Panc1 (cell line): ENCODE measurements at regions not wholly inside any gene's neighbourhood (a gene's known extent, or its start where the extent isn't known, plus 50 kb on each side); places are given as distances from the start of the nearest gene placed in this dataset.
"Not testable (repeated sequence)": the region's sequence is repeated elsewhere in the genome, so short reads cannot be mapped to it uniquely, and the experiment has no call there.

Source experiments
- ATAC-seq: fragments of 200-7000 bp; cut with Tn5 transposase; 2 replicates; pipeline ENCODE4 v1.9.1; 2020; ENCODE audit warnings: mild to moderate bottlenecking, moderate library complexity
- BruUV-seq: library from RNA; stranded (reverse); fragments of 400-500 nt; replicated peaks from 2 replicates; lab custom pipeline; 2021; lab: Mats Ljungman, UMichigan
- CTCF ChIA-PET: fragments of 300-600 bp; sonication (Branson Sonifier 250); formaldehyde crosslinking; loops from one replicate; lab custom pipeline; 2022; ENCODE audit warnings: antibody characterized with exemption; lab: Charles Lee
- POLR2A ChIA-PET: fragments of 300-600 bp; sonication (Branson Sonifier 250); formaldehyde crosslinking; loops from one replicate; lab custom pipeline; 2022; ENCODE audit warnings: antibody characterized with exemption; lab: Charles Lee
- DNase-seq: peaks from one replicate; pipeline ENCODE4 v3.0.0-alpha.2; 2010; ENCODE audit warnings: low read depth, low spot score
- H3K27ac ChIP-seq: 2 replicates; pipeline ENCODE4 v1.5.1; 2011; ENCODE audit warnings: mild to moderate bottlenecking, low read length, inconsistent platforms
- H3K27me3 ChIP-seq: fragments of 200-500 bp; sonication (Bioruptor generic); 2 replicates; pipeline ENCODE4 v1.6.0; 2014; ENCODE audit warnings: low read length, inconsistent platforms; ENCODE audit not compliant: control insufficient read depth, insufficient read depth
- H3K36me3 ChIP-seq: fragments of 200-500 bp; sonication (Bioruptor generic); 2 replicates; pipeline ENCODE4 v1.5.1; 2014; ENCODE audit warnings: inconsistent platforms, mild to moderate bottlenecking, low read length, moderate library complexity; ENCODE audit not compliant: control insufficient read depth, insufficient read depth
- H3K4me1 ChIP-seq: 2 replicates; pipeline ENCODE4 v1.5.1; 2011; ENCODE audit warnings: inconsistent platforms, mild to moderate bottlenecking, low read length, moderate library complexity; ENCODE audit not compliant: control insufficient read depth, insufficient read depth
- H3K4me3 ChIP-seq, 2 experiments: 2 replicates each; pipeline ENCODE4 v1.5.1; 2011 to 2012; ENCODE audit warnings: low read depth in 2 of 2, low read length in 2 of 2, mild to moderate bottlenecking in 2 of 2, inconsistent platforms in 1 of 2, moderate library complexity in 1 of 2
- H3K9me3 ChIP-seq: fragments of 200-500 bp; sonication (Bioruptor generic); 2 replicates; pipeline ENCODE4 v1.5.1; 2014; ENCODE audit warnings: low read depth, mild to moderate bottlenecking, inconsistent platforms, low read length, moderate library complexity; ENCODE audit not compliant: control insufficient read depth, insufficient read depth
- POLR2AphosphoS5 ChIP-seq: IDR thresholded peaks from 2 replicates; pipeline ENCODE4 v1.6.1; 2012; ENCODE audit warnings: mild to moderate bottlenecking, low read depth, low read length, moderate library complexity
- SIN3A ChIP-seq: IDR thresholded peaks from 2 replicates; pipeline ENCODE4 v1.6.1; 2012; ENCODE audit warnings: low read depth, mild to moderate bottlenecking, low read length, moderate library complexity, borderline replicate concordance; ENCODE audit not compliant: insufficient read depth
- TCF7L2 ChIP-seq: IDR thresholded peaks from 2 replicates; pipeline ENCODE4 v1.6.1; 2011; ENCODE audit warnings: mild to moderate bottlenecking, low read depth, low read length, inconsistent platforms
- in situ Hi-C: cut with HindIII; loops from 2 replicates; pipeline ENCODE4 v1.10.0; 2016; ENCODE audit warnings: low sequenced_read_pairs, low pct_unique_long_range_greater_than_20kb
- intact Hi-C: fragments of 100-400 bp; cut with micrococcal nuclease; formaldehyde crosslinking; loops from one replicate; pipeline ENCODE4 v1.10.0; 2022; ENCODE audit not compliant: unreplicated experiment
- TF ChIP-seq, protein P1 (sequence below): fragments of 450-650 bp; IDR thresholded peaks from 2 replicates; pipeline ENCODE4 v1.5.1; 2017; ENCODE audit warnings: mild to moderate bottlenecking
- TF ChIP-seq, protein P2 (sequence below), 2 experiments: IDR thresholded peaks; 2 replicates each; pipeline ENCODE4 v1.6.1; 2011 to 2012; ENCODE audit warnings: low read depth in 2 of 2, control low read depth in 1 of 2, low read length in 1 of 2, mild to moderate bottlenecking in 1 of 2, moderate library complexity in 1 of 2; ENCODE audit not compliant: insufficient read depth in 1 of 2

DNA sequence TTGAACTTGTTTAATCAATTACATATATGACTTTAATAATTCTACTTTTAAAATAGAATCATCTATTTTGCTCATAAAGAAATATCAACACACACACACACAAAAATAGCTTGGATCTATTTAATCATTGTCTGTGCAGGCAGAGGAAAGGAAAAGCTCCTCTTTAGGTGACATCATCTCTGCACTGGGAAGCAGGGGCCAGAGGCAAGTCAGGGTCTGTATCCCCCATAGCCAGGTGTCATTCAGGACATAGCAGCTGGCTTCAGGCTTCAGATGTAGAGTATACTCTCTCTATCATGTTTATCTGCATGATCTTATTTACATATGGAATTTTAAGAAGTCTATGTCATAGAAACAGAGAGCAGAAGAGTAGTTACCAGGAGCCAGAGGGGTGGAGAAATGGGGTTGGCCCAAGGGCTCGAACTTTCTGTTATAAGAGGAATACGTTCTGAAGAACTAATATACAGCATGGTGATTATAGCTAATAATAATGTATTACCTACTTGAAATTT lies 110.4 kb upstream of the LDB2 start:
- ATAC-seq = no peak
- no peaks in the 10 kb centered on the region for H3K27me3 ChIP-seq
- no peaks in the 10 kb centered on the region for H3K4me1 ChIP-seq
- H3K9me3 ChIP-seq = no peaks in the 10 kb centered on the region
- POLR2A ChIA-PET = no interaction called here
- CTCF ChIA-PET = no interaction called here
- no peaks in the 10 kb centered on the region for H3K36me3 ChIP-seq
- in situ Hi-C loops (no loop called here), intact Hi-C loops (no loop called here)
- H3K4me3 ChIP-seq = no peak overlapping the region
- no peak for TF ChIP-seq POLR2AphosphoS5
- TF ChIP-seq, protein P1, sequence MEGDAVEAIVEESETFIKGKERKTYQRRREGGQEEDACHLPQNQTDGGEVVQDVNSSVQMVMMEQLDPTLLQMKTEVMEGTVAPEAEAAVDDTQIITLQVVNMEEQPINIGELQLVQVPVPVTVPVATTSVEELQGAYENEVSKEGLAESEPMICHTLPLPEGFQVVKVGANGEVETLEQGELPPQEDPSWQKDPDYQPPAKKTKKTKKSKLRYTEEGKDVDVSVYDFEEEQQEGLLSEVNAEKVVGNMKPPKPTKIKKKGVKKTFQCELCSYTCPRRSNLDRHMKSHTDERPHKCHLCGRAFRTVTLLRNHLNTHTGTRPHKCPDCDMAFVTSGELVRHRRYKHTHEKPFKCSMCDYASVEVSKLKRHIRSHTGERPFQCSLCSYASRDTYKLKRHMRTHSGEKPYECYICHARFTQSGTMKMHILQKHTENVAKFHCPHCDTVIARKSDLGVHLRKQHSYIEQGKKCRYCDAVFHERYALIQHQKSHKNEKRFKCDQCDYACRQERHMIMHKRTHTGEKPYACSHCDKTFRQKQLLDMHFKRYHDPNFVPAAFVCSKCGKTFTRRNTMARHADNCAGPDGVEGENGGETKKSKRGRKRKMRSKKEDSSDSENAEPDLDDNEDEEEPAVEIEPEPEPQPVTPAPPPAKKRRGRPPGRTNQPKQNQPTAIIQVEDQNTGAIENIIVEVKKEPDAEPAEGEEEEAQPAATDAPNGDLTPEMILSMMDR = no peak
- TF ChIP-seq, protein P2, sequence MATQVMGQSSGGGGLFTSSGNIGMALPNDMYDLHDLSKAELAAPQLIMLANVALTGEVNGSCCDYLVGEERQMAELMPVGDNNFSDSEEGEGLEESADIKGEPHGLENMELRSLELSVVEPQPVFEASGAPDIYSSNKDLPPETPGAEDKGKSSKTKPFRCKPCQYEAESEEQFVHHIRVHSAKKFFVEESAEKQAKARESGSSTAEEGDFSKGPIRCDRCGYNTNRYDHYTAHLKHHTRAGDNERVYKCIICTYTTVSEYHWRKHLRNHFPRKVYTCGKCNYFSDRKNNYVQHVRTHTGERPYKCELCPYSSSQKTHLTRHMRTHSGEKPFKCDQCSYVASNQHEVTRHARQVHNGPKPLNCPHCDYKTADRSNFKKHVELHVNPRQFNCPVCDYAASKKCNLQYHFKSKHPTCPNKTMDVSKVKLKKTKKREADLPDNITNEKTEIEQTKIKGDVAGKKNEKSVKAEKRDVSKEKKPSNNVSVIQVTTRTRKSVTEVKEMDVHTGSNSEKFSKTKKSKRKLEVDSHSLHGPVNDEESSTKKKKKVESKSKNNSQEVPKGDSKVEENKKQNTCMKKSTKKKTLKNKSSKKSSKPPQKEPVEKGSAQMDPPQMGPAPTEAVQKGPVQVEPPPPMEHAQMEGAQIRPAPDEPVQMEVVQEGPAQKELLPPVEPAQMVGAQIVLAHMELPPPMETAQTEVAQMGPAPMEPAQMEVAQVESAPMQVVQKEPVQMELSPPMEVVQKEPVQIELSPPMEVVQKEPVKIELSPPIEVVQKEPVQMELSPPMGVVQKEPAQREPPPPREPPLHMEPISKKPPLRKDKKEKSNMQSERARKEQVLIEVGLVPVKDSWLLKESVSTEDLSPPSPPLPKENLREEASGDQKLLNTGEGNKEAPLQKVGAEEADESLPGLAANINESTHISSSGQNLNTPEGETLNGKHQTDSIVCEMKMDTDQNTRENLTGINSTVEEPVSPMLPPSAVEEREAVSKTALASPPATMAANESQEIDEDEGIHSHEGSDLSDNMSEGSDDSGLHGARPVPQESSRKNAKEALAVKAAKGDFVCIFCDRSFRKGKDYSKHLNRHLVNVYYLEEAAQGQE (IDR thresholded peaks at IDR 0.05; ENCODE audit: insufficient read depth in 1 of 2, low read depth in 2 of 2, low read length in 1 of 2) = no peak
- no TSS peak for BruUV-seq
- no peak overlapping the region for H3K27ac ChIP-seq
- no peak for DNase-seq

DNA sequence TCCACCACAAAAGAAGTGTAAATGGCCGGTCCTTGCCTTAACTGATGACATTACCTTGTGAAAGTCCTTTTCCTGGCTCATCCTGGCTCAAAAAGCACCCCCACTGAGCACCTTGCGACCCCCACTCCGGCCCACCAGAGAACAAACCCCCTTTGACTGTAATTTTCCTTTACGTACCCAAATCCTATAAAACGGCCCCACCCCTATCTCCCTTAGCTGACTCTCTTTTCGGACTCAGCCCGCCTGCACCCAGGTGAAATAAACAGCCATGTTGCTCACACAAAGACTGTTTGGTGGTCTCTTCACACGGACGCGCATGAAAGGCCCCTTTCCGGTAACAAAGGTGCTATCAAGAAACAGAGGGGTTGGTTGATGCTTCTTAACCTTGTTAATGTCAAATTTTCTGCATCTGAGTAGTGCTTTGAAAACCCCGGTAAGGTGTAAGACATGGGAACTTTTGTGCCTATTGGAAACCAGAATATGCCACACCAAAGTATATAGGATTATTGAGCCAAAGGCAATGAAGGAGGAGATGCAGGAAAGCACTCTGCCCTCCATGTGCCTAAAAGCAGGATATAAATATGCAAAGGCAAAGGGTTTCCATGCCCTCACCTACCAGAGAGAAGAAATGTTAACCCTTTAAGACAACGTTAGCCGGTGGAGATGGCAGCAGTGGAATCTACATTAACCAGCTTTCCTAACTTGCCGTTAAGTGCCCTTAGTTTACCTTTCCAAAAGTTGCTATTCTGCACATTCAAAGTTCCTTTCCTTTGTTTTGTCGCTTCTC lies 105.4 kb upstream of the LDB2 start:
- H3K4me3 ChIP-seq, ATAC-seq, H3K27ac ChIP-seq, H3K9me3 ChIP-seq, BruUV-seq, H3K27me3 ChIP-seq, POLR2A ChIA-PET, CTCF ChIA-PET, DNase-seq, intact Hi-C loops, in situ Hi-C loops, H3K4me1 ChIP-seq, H3K36me3 ChIP-seq: not testable (repeated sequence)

DNA sequence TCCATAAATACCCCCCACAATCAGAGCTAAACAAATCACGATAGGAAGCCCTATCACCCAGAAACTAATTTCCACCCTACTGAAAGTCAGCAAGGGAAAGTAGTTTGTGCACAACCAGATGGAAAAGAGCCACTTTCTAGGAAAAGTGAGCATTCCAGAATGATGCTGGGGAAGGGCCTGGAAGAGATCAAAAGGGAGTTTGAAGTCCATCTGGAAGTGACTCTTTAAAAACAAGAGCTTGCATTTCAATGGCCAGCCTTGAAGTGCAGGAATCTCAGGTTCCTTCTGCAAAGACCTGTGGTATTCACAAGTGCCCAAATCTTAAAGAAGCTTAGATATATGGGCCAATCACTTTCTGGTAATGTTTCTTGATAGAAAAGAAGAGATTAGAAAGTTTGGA lies 97.0 kb upstream of the LDB2 start:
- Histone ChIP-seq H3K27me3 (no peaks in the 10 kb centered on the region), H3K4me1 (no peaks in the 10 kb centered on the region), H3K9me3 (no peaks in the 10 kb centered on the region), H3K27ac (no peak overlapping the region), H3K4me3 (no peak overlapping the region), H3K36me3 (no peaks in the 10 kb centered on the region)
- BruUV-seq = no TSS peak
- no peak for DNase-seq
- in situ Hi-C loops = no loop called here
- intact Hi-C loops = no loop called here
- POLR2A ChIA-PET = no interaction called here
- TF ChIP-seq TCF7L2 = no peak
- TF ChIP-seq, protein P2 (IDR thresholded peaks at IDR 0.05; ENCODE audit: insufficient read depth in 1 of 2, low read depth in 2 of 2, low read length in 1 of 2) = no peak
- TF ChIP-seq POLR2AphosphoS5 = no peak
- no peak for TF ChIP-seq SIN3A
- TF ChIP-seq, protein P1 = no peak
- CTCF ChIA-PET = no interaction called here
- no peak for ATAC-seq
